Natural killer cell treated with Interleukin-12 subunit alpha and Interleukin-12 subunit beta and Interleukin-15 and Interleukin-18, amount 100 ng/mL, for 72 hours (primary cell): ENCODE measurements at regions not wholly inside any gene's neighbourhood (a gene's known extent, or its start where the extent isn't known, plus 50 kb on each side); places are given as distances from the start of the nearest gene placed in this dataset.
"Not testable (repeated sequence)": the region's sequence is repeated elsewhere in the genome, so short reads cannot be mapped to it uniquely, and the experiment has no call there.

Source experiments
- ATAC-seq, 2 donors: fragments of 150-1000 bp; cut with Tn5 transposase in 1 of 2; sonication (Bioruptor Pico), chemical (Tn5 transposase) in 1 of 2; 2 replicates each; pipeline ENCODE4 v1.10.0; 2021
- DNase-seq: peaks from one replicate; pipeline ENCODE4 v3.0.0; 2022; ENCODE audit warnings: low spot score
- H3K27ac Mint-ChIP-seq, 2 donors: 1 replicate in 1 of 2; 2 replicates in 1 of 2; pipeline ENCODE4 v1.8.0; 2022; ENCODE audit warnings: mixed read lengths in 2 of 2, mild to moderate bottlenecking in 1 of 2, moderate library complexity in 1 of 2
- H3K27me3 Mint-ChIP-seq, 2 donors: 1 replicate in 1 of 2; 2 replicates in 1 of 2; pipeline ENCODE4 v1.8.0; 2022; ENCODE audit warnings: mixed read lengths in 2 of 2
- H3K36me3 Mint-ChIP-seq: one replicate; pipeline ENCODE4 v1.8.0; 2022; ENCODE audit warnings: mixed read lengths
- H3K4me1 Mint-ChIP-seq, 2 donors: 1 replicate in 1 of 2; 2 replicates in 1 of 2; pipeline ENCODE4 v1.8.0; 2022; ENCODE audit warnings: low read depth in 2 of 2, mixed read lengths in 2 of 2, mild to moderate bottlenecking in 1 of 2
- H3K4me3 Mint-ChIP-seq: one replicate; pipeline ENCODE4 v1.8.0; 2022; ENCODE audit warnings: mixed read lengths
- H3K9me3 Mint-ChIP-seq: 2 replicates; pipeline ENCODE4 v1.8.0; 2022; ENCODE audit warnings: mixed read lengths

- not testable (repeated sequence) for H3K4me1 Mint-ChIP-seq, H3K27ac Mint-ChIP-seq, H3K36me3 Mint-ChIP-seq, ATAC-seq, H3K4me3 Mint-ChIP-seq, H3K27me3 Mint-ChIP-seq, H3K9me3 Mint-ChIP-seq
- DNase-seq: peak; percentile 15
Measured at GRCh38 chr5:70510161-70510560, 95.0 kb downstream of the GTF2H2C_2 start.

- H3K27me3 Mint-ChIP-seq, H3K4me3 Mint-ChIP-seq, H3K36me3 Mint-ChIP-seq, H3K9me3 Mint-ChIP-seq, ATAC-seq, H3K4me1 Mint-ChIP-seq, H3K27ac Mint-ChIP-seq: not testable (repeated sequence)
- peak; percentile 18 for DNase-seq
Measured at GRCh38 chr5:70510811-70511210, 95.6 kb downstream of the GTF2H2C_2 start.
